NCI-H1105 treated with DMSO at 0.1 percent for 48 hours (cell line): ENCODE measurements at regions not wholly inside any gene's neighbourhood (a gene's known extent, or its start where the extent isn't known, plus 50 kb on each side); places are given as distances from the start of the nearest gene placed in this dataset.

Experiments
- DNase-seq: peaks from one replicate; lab custom pipeline; 2025; lab: John Stamatoyannopoulos, UW

GRCh38 chr9:19999491-20000057, 210.7 kb upstream of the SLC24A2 start:
- no peak for DNase-seq

GRCh38 chr9:19998823-19999455, 210.1 kb upstream of the SLC24A2 start:
- DNase-seq: no peak

- DNase-seq: no peak
These were observed 209.3 kb upstream of the SLC24A2 start for GRCh38 chr9:19998153-19998552.

GRCh38 chr9:19995619-19996018, 206.8 kb upstream of the SLC24A2 start:
- no peak for DNase-seq

GRCh38 chr9:19994296-19994695, 205.5 kb upstream of the SLC24A2 start:
- peak; percentile 43 for DNase-seq

- no peak for DNase-seq
These were observed 203.7 kb upstream of the SLC24A2 start for GRCh38 chr9:19992556-19992955.

GRCh38 chr9:19989213-19989612, 200.4 kb upstream of the SLC24A2 start:
- DNase-seq: no peak

GRCh38 chr9:19988281-19988680, 199.4 kb upstream of the SLC24A2 start:
- DNase-seq: no peak

- no peak for DNase-seq
These were observed 196.2 kb upstream of the SLC24A2 start for GRCh38 chr9:19985081-19985480.

- no peak for DNase-seq
These were observed 187.4 kb upstream of the SLC24A2 start for GRCh38 chr9:19976226-19976625.

- no peak for DNase-seq
These were observed 186.7 kb upstream of the SLC24A2 start for GRCh38 chr9:19975499-19975898.

GRCh38 chr9:19969721-19970120, 180.9 kb upstream of the SLC24A2 start:
- DNase-seq: no peak

GRCh38 chr9:19967888-19968459, 179.1 kb upstream of the SLC24A2 start:
- DNase-seq: no peak

- DNase-seq: peak; percentile 8
These were observed 178.5 kb upstream of the SLC24A2 start for GRCh38 chr9:19967216-19967887.

GRCh38 chr9:19965336-19965735, 176.5 kb upstream of the SLC24A2 start:
- no peak for DNase-seq

GRCh38 chr9:19947996-19948395, 159.2 kb upstream of the SLC24A2 start:
- no peak for DNase-seq

GRCh38 chr9:19946441-19947109, 157.7 kb upstream of the SLC24A2 start:
- DNase-seq: no peak

- DNase-seq: no peak
These were observed 153.0 kb upstream of the SLC24A2 start for GRCh38 chr9:19941874-19942273.

GRCh38 chr9:19940811-19941535, 152.1 kb upstream of the SLC24A2 start:
- no peak for DNase-seq

GRCh38 chr9:19939734-19940278, 151.0 kb upstream of the SLC24A2 start:
- DNase-seq: no peak

GRCh38 chr9:19938990-19939733, 150.3 kb upstream of the SLC24A2 start:
- DNase-seq: no peak
